GM21381 (cell line): ENCODE measurements at regions not wholly inside any gene's neighbourhood (a gene's known extent, or its start where the extent isn't known, plus 50 kb on each side); places are given as distances from the start of the nearest gene placed in this dataset.
"Not testable (repeated sequence)": the region's sequence is repeated elsewhere in the genome, so short reads cannot be mapped to it uniquely, and the experiment has no call there.

Experiments
- ATAC-seq: cut with Tn5 transposase; IDR thresholded peaks from one replicate; pipeline ENCODE4 v1.9.1; 2021; ENCODE audit warnings: mild to moderate bottlenecking, moderate library complexity; ENCODE audit not compliant: unreplicated experiment

- no peak for ATAC-seq
These were observed 605.8 kb upstream of the CAMK1G start for GRCh38 chr1:208977638-208978256.

DNA sequence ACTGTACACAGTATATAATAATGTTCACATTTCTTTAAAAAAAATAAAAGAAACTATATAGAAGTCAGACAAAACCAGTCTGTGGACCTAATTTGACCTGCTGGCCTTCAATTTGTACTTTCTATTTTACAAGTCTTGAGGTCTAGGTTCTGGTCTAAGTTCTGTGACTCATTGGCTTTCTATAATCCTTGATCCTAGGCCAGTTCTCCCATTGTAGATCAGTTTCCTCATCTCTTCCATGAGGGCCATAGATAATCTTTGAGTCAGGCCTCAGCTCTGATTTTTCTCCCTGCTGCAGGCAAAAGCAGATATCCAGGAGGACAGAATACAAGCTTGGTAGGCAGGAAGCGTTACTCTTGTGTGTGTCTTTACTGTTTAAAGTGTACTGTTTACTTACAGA lies 603.7 kb upstream of the CAMK1G start:
- ATAC-seq = no peak

DNA sequence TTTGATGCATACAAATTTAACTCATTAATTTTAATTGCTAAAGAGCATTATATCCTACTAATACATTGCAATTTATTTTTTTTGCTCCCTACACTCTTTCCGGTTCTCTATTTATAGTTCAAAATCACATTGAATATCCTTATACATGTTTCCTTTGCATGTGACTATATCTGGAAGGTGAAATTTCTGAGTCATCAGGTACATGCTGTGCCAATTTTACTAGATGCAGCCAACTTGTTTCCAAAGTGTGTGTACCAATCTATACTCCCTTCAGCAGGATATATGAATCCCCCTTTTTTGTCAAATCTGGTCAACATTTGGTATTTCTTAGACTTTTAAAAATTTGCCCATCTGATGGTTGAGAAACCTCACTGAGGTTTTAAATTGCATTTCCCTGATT lies 602.9 kb upstream of the CAMK1G start:
- no peak for ATAC-seq

GRCh38 chr1:208985231-208985630 lies 598.3 kb upstream of the CAMK1G start:
- ATAC-seq = no peak

DNA sequence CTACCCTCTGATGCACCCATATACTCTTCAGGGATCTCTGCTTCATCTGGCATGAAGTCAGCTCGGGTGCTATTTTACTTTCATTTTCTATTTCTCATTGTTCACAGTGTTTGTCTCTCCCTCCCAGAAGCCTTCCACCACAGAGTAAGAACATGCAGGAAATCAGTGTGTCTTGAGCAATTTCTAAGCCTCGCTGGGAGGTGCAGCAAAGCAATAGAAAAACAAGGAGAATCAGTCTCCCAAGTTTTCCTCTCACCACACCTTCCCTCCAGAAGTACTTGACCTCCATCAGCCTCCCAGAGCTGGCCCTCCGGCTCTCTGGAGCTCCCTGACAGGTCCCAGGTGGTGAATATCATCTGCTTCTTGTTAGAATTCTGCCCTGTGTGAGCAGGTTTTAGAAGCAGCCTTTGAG lies 594.7 kb upstream of the CAMK1G start:
- ATAC-seq = peak; percentile 99

- ATAC-seq = no peak
These were observed 593.1 kb upstream of the CAMK1G start for GRCh38 chr1:208990456-208990855.

GRCh38 chr1:208997053-208997452 lies 586.5 kb upstream of the CAMK1G start:
- ATAC-seq = not testable (repeated sequence)

- no peak for ATAC-seq
These were observed 585.7 kb upstream of the CAMK1G start for GRCh38 chr1:208997726-208998312.

DNA sequence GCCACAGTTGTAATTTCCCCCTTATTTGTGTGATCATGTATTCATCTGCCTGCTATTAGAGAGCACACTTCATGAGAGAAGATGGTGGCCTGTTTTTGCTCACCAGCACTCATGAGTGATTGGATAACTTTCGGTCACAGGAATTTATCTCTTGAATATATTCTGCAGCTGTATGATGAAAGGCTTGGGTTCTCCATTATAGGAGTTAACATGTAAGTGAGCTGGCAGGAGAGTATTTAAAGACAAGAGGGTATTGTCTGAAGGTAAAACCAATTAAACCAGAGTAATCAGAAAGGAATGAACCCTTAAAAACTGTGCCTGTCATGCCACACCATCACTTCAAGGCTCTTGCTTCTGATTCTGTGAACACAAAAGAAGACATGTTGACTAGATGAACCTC lies 574.9 kb upstream of the CAMK1G start:
- no peak for ATAC-seq

GRCh38 chr1:209010475-209011230 lies 572.9 kb upstream of the CAMK1G start:
- no peak for ATAC-seq

DNA sequence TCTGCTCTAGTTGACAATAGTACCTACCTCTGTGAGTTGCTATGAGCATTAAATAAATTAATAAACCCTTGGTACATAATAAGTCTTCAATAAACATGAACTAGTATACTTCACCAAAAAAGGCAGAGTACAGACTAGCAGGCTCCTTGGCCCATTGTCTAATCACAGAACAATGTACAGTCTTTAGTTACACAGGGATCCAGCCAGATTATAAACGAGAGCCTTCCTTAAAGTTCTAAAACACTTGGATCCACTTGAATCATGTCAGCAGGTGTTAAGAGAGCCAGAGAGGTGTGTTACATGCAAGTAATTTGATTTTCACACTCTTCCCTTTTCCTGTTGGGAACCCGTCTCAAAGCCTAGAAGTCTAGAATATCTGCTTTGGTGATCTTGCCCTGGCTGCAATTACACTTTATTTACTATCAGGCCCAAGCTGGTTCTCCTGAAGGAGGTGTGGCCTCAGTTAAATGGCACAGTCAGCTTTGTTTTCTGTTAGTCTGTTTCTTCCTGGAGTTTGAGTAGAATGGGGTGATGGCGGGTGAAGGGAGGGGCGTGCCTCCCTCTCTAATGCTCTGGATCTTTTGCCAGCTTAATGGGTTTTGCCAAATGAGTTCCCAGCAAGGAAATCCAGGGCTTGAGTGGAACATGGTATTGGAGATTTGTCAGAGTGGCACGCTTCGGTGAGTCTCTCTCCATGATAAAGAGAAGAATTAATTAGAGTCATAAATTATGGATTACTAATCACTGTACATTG lies 570.9 kb upstream of the CAMK1G start:
- no peak for ATAC-seq

DNA sequence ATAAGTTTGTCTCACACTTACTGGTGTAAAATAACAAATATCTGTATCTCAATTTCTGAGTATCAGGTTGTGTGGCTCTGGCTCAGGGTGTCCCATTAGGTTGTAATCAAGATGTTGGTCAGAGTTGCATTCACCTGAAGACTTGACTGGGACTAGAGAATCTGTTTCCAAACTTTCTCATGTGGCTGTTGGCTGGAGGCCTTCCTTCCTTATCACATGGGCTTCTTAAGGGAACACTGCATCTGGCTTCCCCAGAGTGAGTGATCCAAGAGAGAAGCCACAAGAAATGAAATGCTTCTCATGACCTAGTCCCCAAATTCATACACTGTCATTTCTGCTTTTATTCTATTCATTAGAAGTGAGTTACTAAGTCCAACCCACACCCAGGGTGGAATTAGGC lies 568.4 kb upstream of the CAMK1G start:
- no peak for ATAC-seq

GRCh38 chr1:209021622-209022021 lies 561.9 kb upstream of the CAMK1G start:
- ATAC-seq = no peak

DNA sequence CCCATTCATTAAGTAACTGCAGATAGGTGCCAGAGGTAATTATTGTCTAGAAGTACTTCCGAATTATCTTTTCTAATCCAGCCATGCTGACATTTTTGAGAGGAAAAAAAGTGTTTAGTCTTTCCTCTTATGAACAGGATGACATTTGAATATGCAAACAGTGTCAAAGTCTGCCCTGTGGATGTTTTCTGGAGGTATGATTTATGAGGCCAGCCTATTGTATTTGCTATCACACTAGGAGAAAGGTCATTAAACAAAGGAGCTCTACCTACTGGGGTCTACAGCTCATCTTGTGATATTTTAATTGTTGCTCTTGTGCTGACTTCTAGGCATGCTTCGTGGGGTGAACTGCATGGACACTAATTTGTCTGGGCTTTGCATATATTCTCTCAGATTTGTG lies 559.7 kb upstream of the CAMK1G start:
- no peak for ATAC-seq

- ATAC-seq = no peak
These were observed 553.8 kb upstream of the CAMK1G start for GRCh38 chr1:209029737-209030136.

DNA sequence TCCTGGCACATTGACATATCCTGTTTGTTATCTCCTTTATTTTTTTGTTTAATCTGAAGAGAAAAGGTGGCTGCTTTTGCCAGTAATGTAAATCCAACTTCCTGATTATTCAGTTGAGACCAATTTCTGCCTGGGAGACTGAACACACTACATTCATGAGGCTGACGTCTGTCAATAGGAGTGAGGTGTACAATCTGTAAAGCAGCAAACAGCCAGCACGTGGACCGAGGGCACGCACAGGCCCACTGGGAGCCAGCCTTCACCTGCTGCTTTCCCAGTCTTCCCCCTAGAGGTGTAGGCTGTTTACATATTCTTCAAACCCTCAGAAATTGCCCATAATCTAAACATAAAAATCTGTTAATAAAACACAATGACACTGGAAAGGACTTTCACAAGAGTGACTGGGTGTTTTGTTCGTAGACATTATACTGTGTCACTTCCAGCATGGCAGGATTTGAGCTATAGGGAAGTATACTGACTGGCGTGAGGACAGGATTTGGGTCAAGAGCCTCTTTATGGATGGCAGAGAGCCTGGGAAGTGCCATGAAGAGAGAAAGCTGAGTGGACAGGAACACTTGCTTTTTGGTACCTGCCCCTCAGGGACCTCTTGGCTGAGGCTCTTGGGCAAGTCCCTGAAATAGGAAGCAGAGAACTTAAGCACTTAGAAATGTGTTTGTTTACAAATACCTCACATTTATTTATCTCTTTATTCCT lies 552.9 kb upstream of the CAMK1G start:
- no peak for ATAC-seq

GRCh38 chr1:209037064-209037463 lies 546.5 kb upstream of the CAMK1G start:
- ATAC-seq = no peak

DNA sequence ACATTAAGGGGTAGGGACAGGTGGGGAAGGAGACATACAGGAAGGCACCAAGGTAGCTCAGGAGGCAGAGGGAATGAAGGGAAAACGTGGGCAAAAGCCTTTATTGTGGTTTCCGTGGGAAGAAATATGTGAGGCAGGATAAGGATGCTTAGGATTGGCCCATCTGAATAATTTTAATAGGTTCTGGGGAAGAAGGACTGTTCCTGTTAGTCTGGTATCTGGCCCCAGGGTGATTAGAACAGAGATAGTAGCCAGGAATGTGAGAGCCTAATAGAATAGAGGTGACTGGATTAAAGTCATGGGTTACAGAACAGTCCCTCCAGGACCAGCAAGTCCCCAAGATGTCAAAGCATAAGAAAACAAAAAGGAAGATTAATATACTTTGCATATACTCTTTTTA lies 545.2 kb upstream of the CAMK1G start:
- ATAC-seq = no peak

GRCh38 chr1:209038735-209039134 lies 544.8 kb upstream of the CAMK1G start:
- no peak for ATAC-seq

GRCh38 chr1:209040351-209040750 lies 543.2 kb upstream of the CAMK1G start:
- ATAC-seq = no peak

GRCh38 chr1:209041927-209042326 lies 541.6 kb upstream of the CAMK1G start:
- no peak for ATAC-seq
